ENCODE measurements at regions not wholly inside any gene's neighbourhood (a gene's known extent, or its start where the extent isn't known, plus 50 kb on each side); places are given as distances from the start of the nearest gene placed in this dataset.

GRCh38 chr4:106753426-106753825 lies 282.7 kb downstream of the DKK2 start:
- no peak for DNase-seq (ENCODE audit: low read depth, low spot score)
- CTCF ChIA-PET, result no interaction called here

GRCh38 chr4:106746451-106746850 lies 289.7 kb downstream of the DKK2 start:
- TF ChIP-seq CTCF (IDR thresholded peaks at IDR 0.05; ENCODE audit: low read depth, low read length), result no peak
- no peak for DNase-seq (ENCODE audit: low read depth, low spot score)
- Histone ChIP-seq H3K27ac (ENCODE audit: low read depth, low read length) (no peak overlapping the region), H3K9me3 (ENCODE audit: control insufficient read depth, insufficient read depth, low read length) (no peaks in the 10 kb centered on the region), H3K4me3 (ENCODE audit: low read depth, low read length) (no peak overlapping the region), H3K27me3 (ENCODE audit: control insufficient read depth, insufficient read depth, low read length) (no peaks in the 10 kb centered on the region)
- ChIA-PET POLR2A (no interaction called here), CTCF (no interaction called here)

More at GRCh38 chr4:106753426-106753825, 282.7 kb downstream of the DKK2 start:
- H3K4me3 ChIP-seq (ENCODE audit: low read depth, low read length), result no peak overlapping the region
- H3K9me3 ChIP-seq (ENCODE audit: control insufficient read depth, insufficient read depth, low read length), result no peaks in the 10 kb centered on the region
- H3K27me3 ChIP-seq (ENCODE audit: control insufficient read depth, insufficient read depth, low read length), result no peaks in the 10 kb centered on the region
- no peak overlapping the region for H3K27ac ChIP-seq (ENCODE audit: low read depth, low read length)
- POLR2A ChIA-PET, result no interaction called here
- TF ChIP-seq CTCF (IDR thresholded peaks at IDR 0.05; ENCODE audit: low read depth, low read length), result no peak

GRCh38 chr4:106738121-106738520 lies 298.0 kb downstream of the DKK2 start:
- ChIA-PET CTCF (no interaction called here), POLR2A (no interaction called here)
- no peaks in the 10 kb centered on the region for H3K9me3 ChIP-seq (ENCODE audit: control insufficient read depth, insufficient read depth, low read length)
- DNase-seq (ENCODE audit: low read depth, low spot score), result no peak
- no peak overlapping the region for H3K4me3 ChIP-seq (ENCODE audit: low read depth, low read length)
- H3K27me3 ChIP-seq (ENCODE audit: control insufficient read depth, insufficient read depth, low read length), result no peaks in the 10 kb centered on the region
- TF ChIP-seq CTCF (IDR thresholded peaks at IDR 0.05; ENCODE audit: low read depth, low read length), result no peak
- no peak overlapping the region for H3K27ac ChIP-seq (ENCODE audit: low read depth, low read length)

GRCh38 chr4:106718548-106718947 lies 317.6 kb downstream of the DKK2 start:
- CTCF ChIA-PET, result no interaction called here
- POLR2A ChIA-PET, result no interaction called here
- Histone ChIP-seq H3K9me3 (ENCODE audit: control insufficient read depth, insufficient read depth, low read length) (no peaks in the 10 kb centered on the region), H3K27me3 (ENCODE audit: control insufficient read depth, insufficient read depth, low read length) (no peaks in the 10 kb centered on the region), H3K4me3 (ENCODE audit: low read depth, low read length) (no peak overlapping the region), H3K27ac (ENCODE audit: low read depth, low read length) (no peak overlapping the region)
- DNase-seq (ENCODE audit: low read depth, low spot score), result no peak
- TF ChIP-seq CTCF (IDR thresholded peaks at IDR 0.05; ENCODE audit: low read depth, low read length), result no peak

- H3K27me3 ChIP-seq (ENCODE audit: control insufficient read depth, insufficient read depth, low read length), result no peaks in the 10 kb centered on the region
- no peak for TF ChIP-seq CTCF (IDR thresholded peaks at IDR 0.05; ENCODE audit: low read depth, low read length)
- H3K9me3 ChIP-seq (ENCODE audit: control insufficient read depth, insufficient read depth, low read length), result no peaks in the 10 kb centered on the region
- ChIA-PET POLR2A (no interaction called here), CTCF (no interaction called here)
- no peak overlapping the region for H3K4me3 ChIP-seq (ENCODE audit: low read depth, low read length)
- DNase-seq (ENCODE audit: low read depth, low spot score), result no peak
- H3K27ac ChIP-seq (ENCODE audit: low read depth, low read length), result no peak overlapping the region
Measured at GRCh38 chr4:106717091-106717490, 319.0 kb downstream of the DKK2 start.

Data from AG04450 (cell line).